Limb (tissue), 2 donors: ENCODE measurements at regions not wholly inside any gene's neighbourhood (a gene's known extent, or its start where the extent isn't known, plus 50 kb on each side); places are given as distances from the start of the nearest gene placed in this dataset.

ENCODE experiments used
- DNase-seq, 2 donors: peaks; one replicate each; pipeline ENCODE4 v3.0.0-alpha.2; 2016; ENCODE audit errors: extremely low spot score in 2 of 2

DNA sequence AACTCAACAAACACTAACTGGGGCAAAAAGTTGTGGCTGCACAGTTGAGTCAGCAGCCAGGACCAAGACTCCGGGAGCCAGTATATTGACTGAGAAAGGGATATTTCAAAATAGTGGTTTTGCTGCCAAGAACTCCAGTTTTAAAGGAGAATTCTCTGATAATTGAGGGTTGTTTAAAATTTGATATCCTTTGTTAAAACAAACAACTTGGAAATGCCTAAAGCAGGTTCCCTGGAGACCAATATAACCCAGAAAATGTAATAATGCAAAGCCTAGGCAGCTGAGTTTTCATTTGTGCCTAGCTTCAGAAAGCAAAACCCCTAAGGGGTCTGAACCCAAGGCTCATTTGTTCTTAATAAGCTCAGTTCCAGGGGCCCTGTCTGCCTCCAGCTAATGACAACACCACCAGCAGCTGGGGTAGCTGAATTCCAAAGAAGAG, 311.7 kb upstream of the CCDC196 start:
- peak in 1 of 2 donors; percentile 19 for DNase-seq

DNA sequence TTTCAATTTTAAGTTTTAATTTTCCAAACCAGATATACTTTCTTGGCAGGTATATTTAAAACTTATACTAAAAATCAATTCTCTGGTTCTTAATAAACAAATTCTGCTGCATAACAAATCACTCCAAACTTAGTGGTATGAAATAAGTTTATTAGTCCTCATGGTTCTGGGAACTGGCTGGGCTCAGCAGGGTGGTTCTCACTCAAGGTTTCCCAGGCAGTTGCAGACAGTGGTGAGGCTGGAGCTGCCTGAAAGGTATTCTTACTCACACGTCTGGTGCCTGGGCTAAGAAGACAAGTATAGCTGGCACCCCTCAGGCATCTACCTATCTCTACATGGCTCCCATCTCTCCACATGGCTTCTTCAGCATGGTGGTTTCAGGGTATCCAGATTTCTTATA, 308.2 kb upstream of the CCDC196 start:
- no peak for DNase-seq

DNA sequence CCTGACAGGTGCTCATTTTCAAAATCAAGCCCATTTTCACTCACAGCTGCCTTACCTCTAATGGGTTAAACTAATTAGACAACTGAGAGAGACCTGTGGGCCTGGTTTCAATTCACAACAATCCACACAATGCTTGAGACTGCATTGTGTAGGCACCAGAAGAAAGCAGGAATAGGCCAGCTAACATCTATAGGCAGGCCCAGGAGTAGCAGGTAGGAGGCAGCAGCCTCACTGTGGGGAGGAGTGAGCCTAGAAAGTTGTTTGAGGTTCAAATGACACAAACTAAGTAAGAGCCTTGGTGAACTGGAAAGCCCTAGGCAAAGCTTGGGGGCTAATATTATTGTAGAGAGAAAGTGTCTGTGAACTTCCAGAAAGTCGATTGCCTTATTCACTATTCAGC, 289.5 kb upstream of the CCDC196 start:
- no peak for DNase-seq

DNA sequence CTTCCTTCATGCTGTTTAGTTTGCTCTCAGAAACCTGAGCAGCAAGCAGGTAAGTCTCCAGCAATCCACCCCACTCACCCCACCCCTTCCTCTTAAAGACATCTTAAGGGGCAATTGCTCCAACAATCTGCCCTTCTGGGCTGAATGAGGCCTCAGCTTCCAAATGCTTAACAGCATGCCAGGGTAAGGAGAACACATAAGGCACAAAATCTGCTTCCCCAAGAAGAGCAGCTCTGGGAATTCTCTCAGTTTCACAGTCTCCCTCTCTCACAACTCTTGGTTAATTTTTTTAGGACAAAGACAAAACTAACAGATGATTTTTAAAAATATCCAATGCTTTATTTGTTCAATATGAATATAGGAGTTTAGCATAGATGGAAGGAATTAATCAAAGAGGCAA, 288.9 kb upstream of the CCDC196 start:
- DNase-seq: no peak

DNA sequence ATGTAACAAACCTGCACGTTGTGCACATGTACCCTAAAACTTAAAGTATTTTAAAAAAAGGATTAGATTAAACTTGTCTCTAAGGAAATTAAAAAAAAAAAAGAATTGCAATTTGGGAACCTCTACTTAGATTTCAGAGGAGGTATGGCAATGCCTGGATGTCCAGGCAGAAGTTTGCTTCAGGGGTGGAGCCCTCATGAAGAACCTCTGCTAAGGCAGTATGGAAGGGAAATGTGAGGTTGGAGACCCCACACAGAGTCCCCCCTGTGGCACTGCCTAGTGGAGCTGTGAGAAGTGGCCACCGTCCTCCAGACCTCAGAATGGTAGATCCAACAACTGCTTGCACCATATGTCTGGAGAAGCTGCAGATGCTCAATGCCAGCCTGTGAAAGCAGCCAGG, 279.6 kb upstream of the CCDC196 start:
- no peak for DNase-seq

DNA sequence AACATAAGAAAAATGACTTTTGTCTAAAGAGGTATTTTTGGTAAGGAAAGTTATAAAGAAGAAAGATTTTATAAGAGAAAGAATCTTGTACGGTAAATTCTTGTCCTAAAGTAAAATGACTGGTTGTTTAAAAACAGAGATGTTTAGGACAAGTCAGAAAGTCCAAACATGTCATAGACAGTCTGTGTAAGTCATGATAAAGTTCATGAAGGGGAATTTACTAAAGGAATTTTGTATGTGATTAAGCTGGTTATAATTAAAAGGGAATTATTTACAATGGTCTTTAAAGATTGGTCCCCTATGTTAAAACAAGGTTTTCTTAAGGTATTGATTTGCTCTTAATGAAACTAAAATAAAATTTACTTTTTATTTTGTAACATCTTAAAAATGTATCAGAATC, 269.4 kb upstream of the CCDC196 start:
- DNase-seq: no peak

DNA sequence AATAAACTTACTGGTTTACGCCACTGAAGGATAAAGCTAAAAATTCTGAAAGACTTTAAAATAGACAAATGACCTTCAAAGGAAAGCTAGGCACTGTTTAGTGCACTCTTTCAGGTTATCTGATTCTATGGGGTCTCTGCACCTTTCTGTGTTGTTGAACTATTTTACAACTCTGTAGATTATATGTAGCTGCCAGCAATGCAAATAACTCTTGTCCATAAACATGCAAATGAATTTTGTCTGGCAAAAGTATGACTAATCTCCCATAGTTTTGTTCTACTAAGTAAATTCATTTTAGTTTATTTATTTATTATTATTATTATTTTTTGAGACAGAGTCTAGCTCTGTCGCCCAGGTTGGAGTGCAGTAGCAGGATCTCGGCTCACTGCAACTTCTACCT, 266.3 kb upstream of the CCDC196 start:
- no peak for DNase-seq

DNA sequence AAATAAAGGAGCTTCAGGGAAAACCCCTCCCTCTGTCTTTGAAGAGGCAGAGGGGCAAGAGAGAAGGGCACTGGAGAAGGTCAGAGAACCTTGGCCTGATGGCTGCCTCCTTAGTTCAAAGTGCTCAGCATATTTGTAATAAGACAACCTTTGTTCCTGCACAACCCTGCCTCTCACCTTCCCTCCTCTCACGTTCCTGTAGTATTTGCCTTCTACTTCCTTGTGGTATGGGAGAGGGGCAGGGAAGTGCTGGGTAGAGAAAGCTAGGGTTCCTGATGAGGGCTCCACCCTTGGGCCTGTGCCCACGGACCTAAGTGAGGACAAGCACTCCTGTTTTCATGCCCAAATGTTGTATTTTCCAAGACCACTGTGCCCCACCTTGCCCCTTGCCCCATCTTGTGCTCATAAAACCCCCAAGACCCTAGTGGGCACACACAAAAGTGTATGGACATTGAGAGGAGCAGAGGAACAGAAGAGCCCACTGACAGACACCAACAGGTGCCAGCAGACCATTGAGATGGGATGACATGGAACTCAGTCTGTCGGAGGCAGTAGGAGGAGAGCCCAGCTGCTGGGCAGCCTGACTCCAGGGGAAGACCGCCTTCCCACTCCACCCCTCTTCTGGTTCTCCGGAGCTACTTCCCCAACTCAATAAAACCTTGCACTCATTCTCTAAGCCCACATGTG, 261.5 kb upstream of the CCDC196 start:
- DNase-seq: no peak

DNA sequence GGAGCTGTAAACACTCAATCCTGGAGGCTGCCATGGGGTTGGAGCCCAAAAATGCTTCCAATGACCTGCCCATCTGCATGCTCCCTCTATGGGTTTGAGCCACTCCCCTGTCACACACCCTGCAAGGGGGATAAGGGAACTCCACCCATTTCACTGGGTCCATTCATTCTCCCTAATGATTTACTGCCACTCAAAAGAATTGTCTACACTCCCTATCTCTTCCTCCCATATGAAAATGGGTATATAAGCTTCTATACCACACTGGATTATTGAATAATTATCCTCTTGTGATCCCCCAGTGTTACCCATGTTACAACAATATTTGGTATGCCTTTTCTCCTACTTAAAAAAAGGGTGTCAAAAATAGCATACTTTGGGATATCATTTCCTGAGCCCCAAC, 260.8 kb upstream of the CCDC196 start:
- no peak for DNase-seq

DNA sequence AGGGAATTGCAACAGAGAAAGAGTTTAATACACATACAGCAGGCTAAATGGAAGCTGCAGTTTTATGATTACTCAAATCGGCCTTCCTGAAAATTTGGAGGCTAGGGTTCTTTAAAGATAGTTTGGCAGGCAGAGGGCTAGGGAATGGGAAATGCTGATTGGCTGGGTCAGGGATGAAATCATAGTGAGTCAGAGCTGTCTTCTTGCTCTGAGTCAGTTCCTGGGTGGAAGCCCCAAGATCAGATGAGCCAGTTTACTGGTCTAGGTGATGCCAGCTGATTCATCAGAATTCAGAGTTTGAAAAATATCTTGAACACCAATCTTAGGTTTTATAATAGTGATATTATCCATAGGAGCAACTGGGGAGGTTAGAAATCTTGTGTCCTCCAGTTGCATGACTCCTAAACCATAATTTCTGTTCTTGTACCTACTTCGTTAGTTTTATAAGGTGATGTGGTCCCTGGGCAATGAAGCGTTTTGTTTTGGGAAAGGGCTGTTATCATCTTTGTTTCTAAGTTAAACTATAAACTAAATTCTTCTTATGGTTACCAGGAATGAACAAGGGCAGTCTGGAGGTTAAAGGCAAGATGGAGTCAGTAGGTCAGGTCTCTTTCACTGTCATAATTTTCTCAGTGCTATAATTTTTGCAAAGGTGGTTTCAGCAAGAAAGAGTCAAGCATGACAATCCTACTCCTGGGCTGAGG, 257.8 kb upstream of the CCDC196 start:
- DNase-seq: no peak

DNA sequence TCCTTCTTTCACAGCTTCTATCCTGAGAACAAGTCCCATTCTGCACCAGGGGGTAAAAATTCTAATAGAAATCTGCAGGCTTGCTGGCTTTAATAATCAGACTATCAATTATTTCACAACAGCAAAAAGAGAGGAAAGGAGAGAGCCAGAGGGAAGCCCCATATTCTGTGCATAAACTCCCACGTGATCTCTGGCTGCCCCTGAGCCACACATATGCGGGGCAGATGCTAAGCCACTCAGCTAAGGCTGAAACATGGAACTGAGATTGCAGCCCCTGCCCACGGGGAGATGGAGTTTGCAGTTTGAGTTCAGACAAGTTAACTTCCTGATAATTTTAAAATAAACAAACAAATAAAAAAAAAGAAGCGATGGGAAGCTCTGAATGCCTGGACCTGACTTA, 254.4 kb upstream of the CCDC196 start:
- DNase-seq: no peak

DNA sequence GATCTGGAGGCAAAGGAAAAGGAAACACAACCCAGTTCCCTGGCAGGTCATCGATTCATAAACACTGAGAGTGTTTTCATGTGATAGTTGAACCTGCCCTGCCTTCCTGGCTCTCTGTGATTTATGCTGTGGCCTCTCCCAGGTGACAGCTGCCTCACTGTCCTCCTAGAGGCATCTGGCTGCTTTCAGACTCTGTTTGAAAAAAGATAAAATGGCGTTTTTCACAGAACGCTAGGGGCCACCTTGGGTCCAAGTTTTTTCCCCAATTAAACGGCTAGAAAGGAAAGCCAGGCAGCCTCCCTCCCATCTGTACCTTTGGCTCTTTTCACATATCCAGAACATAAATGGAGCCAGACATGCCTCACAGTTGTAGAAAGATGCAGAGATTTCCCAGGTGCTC, 252.6 kb upstream of the CCDC196 start:
- DNase-seq: no peak

DNA sequence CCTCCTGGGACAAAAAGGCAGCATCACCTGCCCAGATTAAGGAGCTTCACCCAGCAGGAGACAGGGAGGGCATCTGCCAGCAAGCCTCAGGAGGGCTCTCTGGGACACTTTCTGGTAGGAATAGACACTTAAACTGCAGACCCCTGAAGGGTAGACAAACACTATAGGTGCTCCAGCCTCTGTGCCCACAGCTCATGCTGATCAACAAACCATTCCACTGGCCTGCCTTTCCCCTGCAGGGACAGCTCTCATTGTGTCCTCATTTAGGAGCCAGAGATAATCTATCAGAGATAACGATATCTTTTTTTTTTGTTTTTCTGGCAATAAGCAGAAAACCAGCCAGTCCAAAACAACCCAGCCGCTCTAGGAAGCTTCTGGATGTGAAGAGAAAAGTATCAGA, 251.8 kb upstream of the CCDC196 start:
- DNase-seq: no peak

DNA sequence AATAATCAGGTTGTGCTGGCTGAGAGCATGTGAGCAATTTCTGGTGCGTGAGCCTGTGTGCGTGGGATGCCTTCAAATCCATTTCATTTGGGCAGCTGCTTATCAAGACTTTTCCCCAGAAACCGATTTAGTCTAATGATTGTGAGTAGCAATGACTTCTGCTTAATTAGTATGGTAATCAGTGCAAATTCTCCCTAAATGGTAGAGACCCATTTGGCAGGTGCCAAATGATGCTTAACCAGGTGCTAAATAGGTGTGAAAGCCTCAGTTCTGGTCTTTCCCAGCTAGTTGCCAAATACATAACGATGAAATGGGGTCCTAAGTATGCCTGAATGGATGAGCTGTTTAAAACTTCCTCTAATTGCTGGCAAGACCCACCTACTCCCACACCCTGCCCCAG, 248.4 kb upstream of the CCDC196 start:
- no peak for DNase-seq

DNA sequence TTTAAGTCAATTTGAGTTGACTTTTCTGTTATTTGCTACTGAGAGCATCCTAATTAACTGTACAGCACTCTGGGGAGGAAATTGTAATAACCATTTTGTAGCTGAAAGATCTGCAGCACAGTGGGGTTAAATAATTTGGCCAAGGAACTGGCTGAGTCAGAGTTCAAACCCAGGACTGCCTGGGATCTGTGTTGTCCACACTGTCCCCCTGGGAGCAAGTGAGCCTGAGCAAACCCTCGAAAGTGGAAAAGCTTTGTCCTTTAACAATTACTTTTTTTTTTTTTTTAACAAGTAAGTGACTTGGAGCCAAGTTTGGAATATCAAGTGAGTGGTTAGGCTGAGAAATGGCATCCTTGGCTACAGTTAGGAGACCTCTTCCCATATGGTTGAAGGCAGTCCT, 247.2 kb upstream of the CCDC196 start:
- no peak for DNase-seq

DNA sequence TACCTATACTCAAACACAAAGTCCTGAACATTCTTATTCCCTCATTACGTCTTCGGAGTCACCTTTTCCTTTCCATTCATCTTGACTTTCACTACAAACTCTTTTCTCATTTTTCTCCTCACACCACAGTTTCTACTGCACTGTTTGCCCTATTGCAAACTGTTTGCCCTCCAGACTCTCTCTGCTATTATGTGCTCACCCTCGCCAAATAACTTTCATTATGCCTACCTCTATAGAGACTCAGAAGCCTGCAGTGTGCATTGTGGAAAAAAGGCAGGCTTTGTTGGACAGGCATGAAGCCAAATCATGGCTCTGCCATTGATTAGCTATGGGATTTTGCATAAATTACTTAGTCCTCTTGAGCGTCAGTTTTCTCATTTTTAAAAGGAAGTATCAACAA, 246.6 kb upstream of the CCDC196 start:
- no peak for DNase-seq

DNA sequence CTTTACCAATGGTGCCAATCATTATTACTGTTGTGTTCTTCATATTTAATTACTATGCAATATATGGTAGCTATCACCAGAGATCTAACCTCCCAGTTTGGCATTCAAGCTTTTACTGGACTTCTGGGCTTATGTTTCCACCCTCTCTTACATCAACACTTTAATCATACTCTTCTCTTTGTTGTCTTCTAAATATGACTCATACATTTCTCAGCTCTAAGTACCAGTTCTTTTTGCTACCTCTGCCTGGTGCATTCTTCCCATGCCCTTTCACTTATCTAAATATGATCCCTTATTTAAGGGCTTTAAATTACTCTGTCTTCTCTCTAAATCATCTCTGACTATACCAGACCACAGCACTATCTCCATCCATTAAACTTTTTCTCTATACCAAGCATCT, 246.1 kb upstream of the CCDC196 start:
- no peak for DNase-seq

DNA sequence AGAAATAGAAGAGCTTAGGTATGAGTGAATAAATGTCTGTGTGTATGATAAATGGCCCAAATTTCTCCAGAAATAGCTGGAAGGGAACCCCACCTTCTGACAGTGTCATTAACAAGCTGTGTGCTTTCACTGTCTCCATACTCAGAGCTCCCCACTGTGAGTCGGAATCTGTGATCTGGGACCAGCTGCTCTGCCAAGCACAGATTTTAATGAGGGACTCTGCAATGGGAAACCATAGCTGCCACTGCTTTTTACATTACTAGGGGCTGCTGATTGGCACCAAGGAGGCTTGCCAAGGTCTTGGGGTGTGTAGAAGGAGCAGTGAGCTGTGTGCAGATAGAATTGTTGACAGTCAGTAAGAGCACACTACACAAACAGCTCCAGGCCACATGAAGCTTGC, 244.2 kb upstream of the CCDC196 start:
- DNase-seq: peak in 1 of 2 donors; percentile 36

DNA sequence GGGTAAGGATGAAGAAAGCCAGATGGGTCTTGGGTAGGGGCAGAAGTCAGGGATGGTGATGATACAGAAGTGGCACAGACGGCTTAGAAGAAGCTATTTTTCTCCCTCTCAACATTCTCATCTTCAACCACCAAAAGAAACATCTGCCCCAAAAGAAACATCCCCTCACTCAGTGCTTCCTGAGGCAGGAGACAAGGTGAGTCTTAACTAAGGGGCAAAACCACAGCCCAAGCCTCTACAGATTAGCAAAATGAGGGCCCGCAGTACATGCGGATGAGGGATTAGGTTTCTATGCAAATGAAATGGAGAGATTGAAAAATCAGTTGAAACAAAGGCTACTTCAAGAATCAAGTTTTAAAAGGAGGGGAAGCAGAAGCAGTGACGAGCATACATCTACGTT, 241.3 kb upstream of the CCDC196 start:
- no peak for DNase-seq

DNA sequence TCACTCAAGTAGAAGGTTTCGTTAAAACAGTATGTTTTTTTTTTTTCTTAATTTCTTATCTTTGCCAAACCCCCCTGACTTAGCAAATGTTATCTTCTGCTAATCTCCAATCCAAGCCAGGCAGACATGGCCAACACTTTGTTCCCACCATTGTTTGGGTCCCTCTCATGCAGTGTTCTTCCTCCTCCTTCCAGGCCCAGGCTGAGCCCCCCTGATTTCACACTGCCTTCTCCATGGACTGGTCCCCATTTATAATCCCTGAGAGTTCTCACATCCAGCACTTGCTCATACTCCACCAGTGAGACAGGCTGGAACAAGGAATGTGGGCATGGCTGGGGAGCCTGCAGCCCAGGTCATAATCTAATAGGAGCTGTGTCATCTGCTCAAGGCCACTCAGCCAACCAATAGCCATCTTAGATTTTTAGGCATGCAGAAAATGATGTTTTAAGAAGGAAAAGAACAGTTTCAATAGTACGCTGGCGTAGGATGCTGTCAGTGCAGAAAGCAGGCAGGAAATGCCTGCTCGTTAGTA, 238.4 kb upstream of the CCDC196 start:
- DNase-seq: no peak

DNA sequence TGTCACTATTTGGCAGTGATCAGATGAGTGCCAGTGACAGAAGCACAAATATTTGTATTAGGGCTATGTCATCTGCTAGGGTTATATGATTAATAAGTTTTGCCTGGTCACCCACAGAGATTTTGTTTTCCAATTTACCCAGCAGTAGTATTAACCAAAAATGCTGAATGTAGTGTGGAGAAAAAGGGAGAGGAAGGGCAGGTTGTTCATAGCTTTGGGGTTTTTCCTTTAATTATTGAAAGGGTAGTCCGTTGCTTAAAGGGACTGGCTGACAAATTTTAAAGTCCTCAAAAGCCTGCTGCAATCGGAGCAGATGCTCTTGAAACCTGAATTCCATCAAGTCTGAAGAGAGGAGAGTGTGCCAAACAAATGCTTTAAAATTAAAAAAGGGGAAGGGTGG, 237.9 kb upstream of the CCDC196 start:
- no peak for DNase-seq

DNA sequence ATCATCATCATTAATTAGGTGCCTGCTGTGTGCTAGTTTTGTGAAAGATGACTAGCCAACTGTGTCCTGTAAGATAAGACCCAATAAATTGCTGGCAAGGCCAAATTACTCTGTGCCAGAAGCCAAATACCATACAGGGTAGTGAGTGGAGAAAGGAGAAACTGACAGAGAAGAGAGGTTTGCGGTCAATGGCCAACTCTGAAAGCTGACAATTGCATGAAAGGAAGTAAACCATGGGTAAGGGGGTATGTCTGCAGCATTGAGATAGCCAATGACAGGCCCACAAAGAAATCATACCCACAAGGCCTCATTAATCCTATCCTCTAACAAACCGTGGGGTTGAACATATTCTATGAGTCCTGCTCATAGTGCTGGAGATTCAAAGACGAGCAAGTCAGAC, 236.6 kb upstream of the CCDC196 start:
- no peak for DNase-seq

DNA sequence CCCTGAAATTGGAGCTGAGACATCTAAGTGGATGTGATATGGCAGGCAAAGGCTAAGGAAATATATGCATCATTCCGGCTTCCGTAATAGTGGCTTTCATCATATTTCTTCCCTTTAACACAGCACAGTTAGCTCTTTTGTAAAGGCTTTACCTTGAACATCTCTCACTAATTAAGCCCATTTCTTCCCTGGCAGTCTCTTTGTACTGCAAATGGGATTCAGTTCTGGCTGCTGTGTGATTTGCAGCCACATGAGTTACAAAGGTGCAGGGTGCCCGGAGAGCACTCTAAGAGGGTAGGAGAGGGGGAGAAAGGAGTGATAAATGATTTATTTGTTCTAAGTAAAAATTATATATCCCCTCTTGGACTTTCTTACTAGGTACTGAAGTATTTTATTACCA, 232.1 kb upstream of the CCDC196 start:
- DNase-seq: no peak
